ENCODE measurements at regions not wholly inside any gene's neighbourhood (a gene's known extent, or its start where the extent isn't known, plus 50 kb on each side); places are given as distances from the start of the nearest gene placed in this dataset.
"Not testable (repeated sequence)": the region's sequence is repeated elsewhere in the genome, so short reads cannot be mapped to it uniquely, and the experiment has no call there.

- not testable (repeated sequence) for H3K4me1 Mint-ChIP-seq; H3K27me3 Mint-ChIP-seq (ENCODE audit: low read depth); H3K4me3 Mint-ChIP-seq; DNase-seq (ENCODE audit: low read depth, low spot score); H3K36me3 Mint-ChIP-seq (ENCODE audit: low read depth); H3K27ac Mint-ChIP-seq (ENCODE audit: unreplicated experiment)
- H3K9me3 Mint-ChIP-seq: peaks cover 21% of the 10 kb centered on the region
These were observed 51.9 kb upstream of the MFGE8 start for GRCh38 chr15:88965097-88965496.

GRCh38 chr15:88970232-88970631 lies 57.1 kb upstream of the MFGE8 start:
- no peak overlapping the region for H3K27ac Mint-ChIP-seq (ENCODE audit: unreplicated experiment)
- no peak for TF ChIP-seq CTCF (conservative IDR thresholded peaks at IDR 0.05)
- peaks cover 11% of the 10 kb centered on the region for H3K36me3 Mint-ChIP-seq (ENCODE audit: low read depth)
- peaks cover 20% of the 10 kb centered on the region for H3K9me3 Mint-ChIP-seq
- H3K27me3 Mint-ChIP-seq (ENCODE audit: low read depth): no peaks in the 10 kb centered on the region
- H3K4me3 Mint-ChIP-seq: no peak overlapping the region
- DNase-seq (ENCODE audit: low read depth, low spot score): no peak
- H3K4me1 Mint-ChIP-seq: no peaks in the 10 kb centered on the region

GRCh38 chr15:88974392-88974791 lies 61.2 kb upstream of the MFGE8 start:
- no peaks in the 10 kb centered on the region for H3K4me1 Mint-ChIP-seq
- no peaks in the 10 kb centered on the region for H3K27me3 Mint-ChIP-seq (ENCODE audit: low read depth)
- DNase-seq (ENCODE audit: low read depth, low spot score): no peak

GRCh38 chr15:88975891-88976290 lies 62.7 kb upstream of the MFGE8 start:
- no peaks in the 10 kb centered on the region for H3K27me3 Mint-ChIP-seq (ENCODE audit: low read depth)
- H3K9me3 Mint-ChIP-seq: peaks cover 5% of the 10 kb centered on the region
- H3K4me1 Mint-ChIP-seq: no peaks in the 10 kb centered on the region
- no peaks in the 10 kb centered on the region for H3K36me3 Mint-ChIP-seq (ENCODE audit: low read depth)
- DNase-seq (ENCODE audit: low read depth, low spot score): no peak
- H3K27ac Mint-ChIP-seq (ENCODE audit: unreplicated experiment): no peak overlapping the region
- no peak for TF ChIP-seq CTCF (conservative IDR thresholded peaks at IDR 0.05)
- no peak overlapping the region for H3K4me3 Mint-ChIP-seq

More at GRCh38 chr15:88974392-88974791, 61.2 kb upstream of the MFGE8 start:
- TF ChIP-seq CTCF (conservative IDR thresholded peaks at IDR 0.05): no peak
- Mint-ChIP-seq H3K36me3 (ENCODE audit: low read depth) (peaks cover 6% of the 10 kb centered on the region), H3K9me3 (peaks cover 17% of the 10 kb centered on the region), H3K27ac (ENCODE audit: unreplicated experiment) (no peak overlapping the region), H3K4me3 (no peak overlapping the region)

GRCh38 chr15:88976656-88977055 lies 63.5 kb upstream of the MFGE8 start:
- Mint-ChIP-seq H3K9me3 (peaks cover 5% of the 10 kb centered on the region), H3K27me3 (ENCODE audit: low read depth) (no peaks in the 10 kb centered on the region), H3K4me3 (no peak overlapping the region), H3K4me1 (no peaks in the 10 kb centered on the region), H3K27ac (ENCODE audit: unreplicated experiment) (no peak overlapping the region), H3K36me3 (ENCODE audit: low read depth) (no peaks in the 10 kb centered on the region)
- no peak for TF ChIP-seq CTCF (conservative IDR thresholded peaks at IDR 0.05)
- no peak for DNase-seq (ENCODE audit: low read depth, low spot score)

GRCh38 chr15:88979674-88980073 lies 66.5 kb upstream of the MFGE8 start:
- no peaks in the 10 kb centered on the region for H3K36me3 Mint-ChIP-seq (ENCODE audit: low read depth)
- no peak for DNase-seq (ENCODE audit: low read depth, low spot score)
- H3K4me1 Mint-ChIP-seq: no peaks in the 10 kb centered on the region
- no peak for TF ChIP-seq CTCF (conservative IDR thresholded peaks at IDR 0.05)
- H3K4me3 Mint-ChIP-seq: no peak overlapping the region
- H3K27ac Mint-ChIP-seq (ENCODE audit: unreplicated experiment): no peak overlapping the region
- no peaks in the 10 kb centered on the region for H3K9me3 Mint-ChIP-seq
- no peaks in the 10 kb centered on the region for H3K27me3 Mint-ChIP-seq (ENCODE audit: low read depth)

All from neural crest cell (in vitro differentiated cells).